ENCODE measurements at regions not wholly inside any gene's neighbourhood (a gene's known extent, or its start where the extent isn't known, plus 50 kb on each side); places are given as distances from the start of the nearest gene placed in this dataset.

DNA sequence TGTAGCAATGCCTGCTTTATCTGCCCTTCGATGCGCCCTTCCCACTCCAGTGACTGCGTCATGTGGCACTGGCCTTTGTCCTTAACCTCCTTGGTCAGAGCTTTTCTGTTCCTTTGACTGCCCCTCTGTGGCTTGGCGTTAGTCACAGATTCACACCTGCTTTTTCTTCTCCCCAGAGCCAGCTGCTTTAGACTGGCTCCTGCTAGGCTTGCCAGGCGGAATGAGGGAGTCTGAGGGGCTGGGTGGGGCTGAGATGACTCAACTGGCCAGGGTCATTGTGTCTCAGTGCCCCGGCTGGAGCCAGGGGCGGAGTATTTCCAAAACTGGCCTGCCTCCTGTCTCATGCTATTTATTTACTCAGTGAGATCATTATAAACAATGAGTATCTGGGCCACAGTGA is 194.1 kb downstream of the EMX2 start:
- TF ChIP-seq, protein P1, sequence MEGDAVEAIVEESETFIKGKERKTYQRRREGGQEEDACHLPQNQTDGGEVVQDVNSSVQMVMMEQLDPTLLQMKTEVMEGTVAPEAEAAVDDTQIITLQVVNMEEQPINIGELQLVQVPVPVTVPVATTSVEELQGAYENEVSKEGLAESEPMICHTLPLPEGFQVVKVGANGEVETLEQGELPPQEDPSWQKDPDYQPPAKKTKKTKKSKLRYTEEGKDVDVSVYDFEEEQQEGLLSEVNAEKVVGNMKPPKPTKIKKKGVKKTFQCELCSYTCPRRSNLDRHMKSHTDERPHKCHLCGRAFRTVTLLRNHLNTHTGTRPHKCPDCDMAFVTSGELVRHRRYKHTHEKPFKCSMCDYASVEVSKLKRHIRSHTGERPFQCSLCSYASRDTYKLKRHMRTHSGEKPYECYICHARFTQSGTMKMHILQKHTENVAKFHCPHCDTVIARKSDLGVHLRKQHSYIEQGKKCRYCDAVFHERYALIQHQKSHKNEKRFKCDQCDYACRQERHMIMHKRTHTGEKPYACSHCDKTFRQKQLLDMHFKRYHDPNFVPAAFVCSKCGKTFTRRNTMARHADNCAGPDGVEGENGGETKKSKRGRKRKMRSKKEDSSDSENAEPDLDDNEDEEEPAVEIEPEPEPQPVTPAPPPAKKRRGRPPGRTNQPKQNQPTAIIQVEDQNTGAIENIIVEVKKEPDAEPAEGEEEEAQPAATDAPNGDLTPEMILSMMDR (tag by site-specific recombination; IDR thresholded peaks at IDR 0.05) = no peak
- TF ChIP-seq TCF7L2 (IDR thresholded peaks at IDR 0.05; ENCODE audit: borderline replicate concordance, low read depth, low read length) (no peak), ZNF561 (tag by site-specific recombination; IDR thresholded peaks at IDR 0.05; ENCODE audit: borderline replicate concordance) (no peak), KLF9 (tag by site-specific recombination; IDR thresholded peaks at IDR 0.05; ENCODE audit: low read depth) (no peak), ZNF623 (tag by site-specific recombination; IDR thresholded peaks at IDR 0.05) (no peak), MYNN (tag by site-specific recombination; IDR thresholded peaks at IDR 0.05; ENCODE audit: borderline replicate concordance) (no peak)
- TF ChIP-seq, protein P2, sequence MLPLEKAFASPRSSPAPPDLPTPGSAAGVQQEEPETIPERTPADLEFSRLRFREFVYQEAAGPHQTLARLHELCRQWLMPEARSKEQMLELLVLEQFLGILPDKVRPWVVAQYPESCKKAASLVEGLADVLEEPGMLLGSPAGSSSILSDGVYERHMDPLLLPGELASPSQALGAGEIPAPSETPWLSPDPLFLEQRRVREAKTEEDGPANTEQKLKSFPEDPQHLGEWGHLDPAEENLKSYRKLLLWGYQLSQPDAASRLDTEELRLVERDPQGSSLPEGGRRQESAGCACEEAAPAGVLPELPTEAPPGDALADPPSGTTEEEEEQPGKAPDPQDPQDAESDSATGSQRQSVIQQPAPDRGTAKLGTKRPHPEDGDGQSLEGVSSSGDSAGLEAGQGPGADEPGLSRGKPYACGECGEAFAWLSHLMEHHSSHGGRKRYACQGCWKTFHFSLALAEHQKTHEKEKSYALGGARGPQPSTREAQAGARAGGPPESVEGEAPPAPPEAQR (tag by site-specific recombination; IDR thresholded peaks at IDR 0.05) = no peak
- TF ChIP-seq, protein P3, sequence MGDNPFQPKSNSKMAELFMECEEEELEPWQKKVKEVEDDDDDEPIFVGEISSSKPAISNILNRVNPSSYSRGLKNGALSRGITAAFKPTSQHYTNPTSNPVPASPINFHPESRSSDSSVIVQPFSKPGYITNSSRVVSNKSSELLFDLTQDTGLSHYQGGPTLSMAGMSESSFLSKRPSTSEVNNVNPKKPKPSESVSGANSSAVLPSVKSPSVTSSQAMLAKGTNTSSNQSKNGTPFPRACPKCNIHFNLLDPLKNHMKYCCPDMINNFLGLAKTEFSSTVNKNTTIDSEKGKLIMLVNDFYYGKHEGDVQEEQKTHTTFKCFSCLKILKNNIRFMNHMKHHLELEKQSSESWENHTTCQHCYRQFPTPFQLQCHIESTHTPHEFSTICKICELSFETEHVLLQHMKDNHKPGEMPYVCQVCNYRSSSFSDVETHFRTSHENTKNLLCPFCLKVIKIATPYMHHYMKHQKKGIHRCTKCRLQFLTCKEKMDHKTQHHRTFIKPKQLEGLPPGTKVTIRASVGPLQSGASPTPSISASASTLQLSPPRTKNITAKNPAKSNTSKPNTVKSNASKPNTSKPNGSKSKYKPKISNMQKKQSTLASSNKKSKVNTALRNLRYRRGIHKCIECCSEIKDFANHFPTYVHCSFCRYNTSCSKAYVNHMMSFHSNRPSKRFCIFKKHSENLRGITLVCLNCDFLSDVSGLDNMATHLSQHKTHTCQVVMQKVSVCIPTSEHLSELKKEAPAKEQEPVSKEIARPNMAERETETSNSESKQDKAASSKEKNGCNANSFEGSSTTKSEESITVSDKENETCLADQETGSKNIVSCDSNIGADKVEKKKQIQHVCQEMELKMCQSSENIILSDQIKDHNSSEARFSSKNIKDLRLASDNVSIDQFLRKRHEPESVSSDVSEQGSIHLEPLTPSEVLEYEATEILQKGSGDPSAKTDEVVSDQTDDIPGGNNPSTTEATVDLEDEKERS (tag by site-specific recombination; IDR thresholded peaks at IDR 0.05) = no peak
- TF ChIP-seq, protein P4, sequence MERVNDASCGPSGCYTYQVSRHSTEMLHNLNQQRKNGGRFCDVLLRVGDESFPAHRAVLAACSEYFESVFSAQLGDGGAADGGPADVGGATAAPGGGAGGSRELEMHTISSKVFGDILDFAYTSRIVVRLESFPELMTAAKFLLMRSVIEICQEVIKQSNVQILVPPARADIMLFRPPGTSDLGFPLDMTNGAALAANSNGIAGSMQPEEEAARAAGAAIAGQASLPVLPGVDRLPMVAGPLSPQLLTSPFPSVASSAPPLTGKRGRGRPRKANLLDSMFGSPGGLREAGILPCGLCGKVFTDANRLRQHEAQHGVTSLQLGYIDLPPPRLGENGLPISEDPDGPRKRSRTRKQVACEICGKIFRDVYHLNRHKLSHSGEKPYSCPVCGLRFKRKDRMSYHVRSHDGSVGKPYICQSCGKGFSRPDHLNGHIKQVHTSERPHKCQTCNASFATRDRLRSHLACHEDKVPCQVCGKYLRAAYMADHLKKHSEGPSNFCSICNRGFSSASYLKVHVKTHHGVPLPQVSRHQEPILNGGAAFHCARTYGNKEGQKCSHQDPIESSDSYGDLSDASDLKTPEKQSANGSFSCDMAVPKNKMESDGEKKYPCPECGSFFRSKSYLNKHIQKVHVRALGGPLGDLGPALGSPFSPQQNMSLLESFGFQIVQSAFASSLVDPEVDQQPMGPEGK (tag by site-specific recombination; IDR thresholded peaks at IDR 0.05) = no peak
